ENCODE measurements at regions not wholly inside any gene's neighbourhood (a gene's known extent, or its start where the extent isn't known, plus 50 kb on each side); places are given as distances from the start of the nearest gene placed in this dataset.

DNA sequence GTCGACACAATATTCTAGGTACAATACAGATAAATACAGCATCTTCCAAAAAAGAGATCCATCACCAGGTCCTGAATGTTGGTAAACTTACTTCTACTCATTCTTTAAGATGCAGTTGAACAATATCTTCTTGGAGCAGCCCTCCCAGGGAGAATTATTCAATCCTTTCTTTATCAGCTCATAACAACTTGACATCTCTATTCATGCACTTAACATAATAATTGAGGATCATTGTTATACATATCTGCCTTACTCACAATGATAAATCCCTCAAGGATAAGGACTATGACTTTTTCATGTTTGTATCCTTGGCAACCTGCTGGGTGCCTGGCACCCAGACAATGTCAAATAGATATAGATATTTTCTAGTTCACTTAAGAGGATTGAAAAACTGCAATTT lies 219.5 kb downstream of the POU4F1 start:
- WGBS, 5 donors, result 83 to 89% (median 86%) methylated on average over 1 of the region's 1 CpG

GRCh38 chr13:78383071-78383484 lies 220.3 kb downstream of the POU4F1 start:
- no peaks in the 10 kb centered on the region for H3K9me3 ChIP-seq
- no peak overlapping the region for H3K27ac ChIP-seq
- no peaks in the 10 kb centered on the region for H3K27me3 ChIP-seq (replicated peaks in 1 of 7)
- H3K4me1 ChIP-seq, result no peaks in the 10 kb centered on the region
- H3K4me3 ChIP-seq, result no peak overlapping the region
- no peak for DNase-seq
- H3K36me3 ChIP-seq, result no peaks in the 10 kb centered on the region
- WGBS, 5 donors, result 58 to 93% (median 69%) methylated on average over 7 of the region's 7 CpGs
- intact Hi-C loops (cut with DNase I; ENCODE audit: low total_unique reads), result no loop called here
- TF ChIP-seq POLR2A (IDR thresholded peaks at IDR 0.05), result no peak

More for the DNA sequence above, 219.5 kb downstream of the POU4F1 start:
- H3K27ac ChIP-seq, result no peak overlapping the region
- H3K27me3 ChIP-seq (replicated peaks in 1 of 7), result no peaks in the 10 kb centered on the region
- no peaks in the 10 kb centered on the region for H3K36me3 ChIP-seq
- TF ChIP-seq CTCF (IDR thresholded peaks at IDR 0.05 in 8 of 11, conservative IDR thresholded peaks at IDR 0.05 in 3 of 11) (no peak), POLR2AphosphoS5 (IDR thresholded peaks at IDR 0.05) (no peak)
- H3K4me1 ChIP-seq, result no peaks in the 10 kb centered on the region
- H3K9me3 ChIP-seq, result no peaks in the 10 kb centered on the region
- H3K4me3 ChIP-seq, result no peak overlapping the region
- no peak for DNase-seq
- intact Hi-C loops (cut with DNase I; ENCODE audit: low total_unique reads), result no loop called here

DNA sequence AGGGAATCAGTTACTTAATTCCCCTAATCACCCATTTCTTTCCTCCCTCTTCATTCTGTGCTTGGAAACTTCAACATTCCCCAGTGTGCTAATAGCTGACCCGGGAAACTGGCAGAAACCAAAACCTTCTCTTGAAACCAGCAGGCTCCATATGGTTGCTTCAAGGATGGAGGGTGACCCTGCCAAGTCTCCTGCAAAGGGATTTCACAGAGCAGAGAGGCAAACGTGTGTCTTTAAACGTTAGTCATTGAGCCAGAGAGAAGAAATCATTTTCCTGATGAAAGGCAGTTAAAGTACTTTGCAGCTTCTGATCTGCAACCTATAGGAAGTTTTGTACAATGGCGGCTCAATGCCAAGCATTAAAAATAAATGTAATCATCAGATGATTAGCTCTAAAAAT lies 220.9 kb downstream of the POU4F1 start:
- no peak overlapping the region for H3K4me3 ChIP-seq
- intact Hi-C loops (cut with DNase I; ENCODE audit: low total_unique reads), result no loop called here
- no peaks in the 10 kb centered on the region for H3K4me1 ChIP-seq
- no peaks in the 10 kb centered on the region for H3K36me3 ChIP-seq
- no peaks in the 10 kb centered on the region for H3K27me3 ChIP-seq (replicated peaks in 1 of 7)
- no peaks in the 10 kb centered on the region for H3K9me3 ChIP-seq
- 58 to 65% (median 59%) methylated on average over 4 of the region's 4 CpGs for WGBS, 5 donors
- no peak overlapping the region for H3K27ac ChIP-seq
- DNase-seq, result no peak
- TF ChIP-seq CTCF (IDR thresholded peaks at IDR 0.05 in 8 of 11, conservative IDR thresholded peaks at IDR 0.05 in 3 of 11), result no peak
- no peak for TF ChIP-seq POLR2A (IDR thresholded peaks at IDR 0.05)
- TF ChIP-seq POLR2AphosphoS5 (IDR thresholded peaks at IDR 0.05), result no peak

GRCh38 chr13:78376822-78377221 lies 226.5 kb downstream of the POU4F1 start:
- no peak overlapping the region for H3K4me3 ChIP-seq
- H3K36me3 ChIP-seq, result no peaks in the 10 kb centered on the region
- H3K4me1 ChIP-seq, result no peaks in the 10 kb centered on the region
- no peaks in the 10 kb centered on the region for H3K27me3 ChIP-seq (replicated peaks in 1 of 7)
- no peak for TF ChIP-seq CTCF (IDR thresholded peaks at IDR 0.05 in 8 of 11, conservative IDR thresholded peaks at IDR 0.05 in 3 of 11)
- TF ChIP-seq POLR2AphosphoS5 (IDR thresholded peaks at IDR 0.05), result no peak
- no peak for TF ChIP-seq POLR2A (IDR thresholded peaks at IDR 0.05)
- no peaks in the 10 kb centered on the region for H3K9me3 ChIP-seq
- DNase-seq, result no peak
- 74 to 85% (median 80%) methylated on average over 4 of the region's 4 CpGs for WGBS, 5 donors
- intact Hi-C loops (cut with DNase I; ENCODE audit: low total_unique reads), result no loop called here
- no peak overlapping the region for H3K27ac ChIP-seq

- intact Hi-C loops (cut with DNase I; ENCODE audit: low total_unique reads), result no loop called here
- TF ChIP-seq POLR2A (IDR thresholded peaks at IDR 0.05), result no peak
- TF ChIP-seq POLR2AphosphoS5 (IDR thresholded peaks at IDR 0.05), result no peak
- no peak for TF ChIP-seq CTCF (IDR thresholded peaks at IDR 0.05 in 8 of 11, conservative IDR thresholded peaks at IDR 0.05 in 3 of 11)
- Histone ChIP-seq H3K27ac (no peak overlapping the region), H3K9me3 (no peaks in the 10 kb centered on the region), H3K4me1 (no peaks in the 10 kb centered on the region), H3K27me3 (replicated peaks in 1 of 7) (no peaks in the 10 kb centered on the region), H3K36me3 (no peaks in the 10 kb centered on the region), H3K4me3 (no peak overlapping the region)
- no peak for DNase-seq
- 42 to 56% (median 45%) methylated on average over 2 of the region's 2 CpGs for WGBS, 5 donors
These were observed 227.3 kb downstream of the POU4F1 start for GRCh38 chr13:78376033-78376432.
